ENCODE measurements at regions not wholly inside any gene's neighbourhood (a gene's known extent, or its start where the extent isn't known, plus 50 kb on each side); places are given as distances from the start of the nearest gene placed in this dataset.

GRCh38 chr1:170366980-170367379 lies 165.0 kb upstream of the GORAB start:
- Histone ChIP-seq H3K4ac (ENCODE audit: low read length) (no peak overlapping the region), H3K27me3 (ENCODE audit: control insufficient read depth in 3 of 3, insufficient read depth in 3 of 3, low read depth in 1 of 3, low read length in 3 of 3) (no peaks in the 10 kb centered on the region), H2BK5ac (ENCODE audit: low read length) (peak overlapping the region; percentile 93), H3K36me3 (replicated peaks in 1 of 2; ENCODE audit: control insufficient read depth in 2 of 2, insufficient read depth in 2 of 2, low read length in 2 of 2) (no peaks in the 10 kb centered on the region), H3K18ac (ENCODE audit: low read length) (no peak overlapping the region), H3K79me1 (ENCODE audit: low read depth, low read length) (no peaks in the 10 kb centered on the region), H2AFZ (ENCODE audit: low read length) (no peak overlapping the region), H2BK120ac (ENCODE audit: low read depth, low read length) (no peak overlapping the region), H2AK5ac (ENCODE audit: low read depth, low read length) (no peak overlapping the region), H2BK12ac (ENCODE audit: low read length) (peak overlapping the region; percentile 33), H3K9me3 (replicated peaks in 1 of 2; ENCODE audit: control insufficient read depth in 2 of 2, insufficient read depth in 1 of 2, low read depth in 1 of 2, low read length in 2 of 2) (no peaks in the 10 kb centered on the region), H4K91ac (ENCODE audit: low read depth, low read length, poor library complexity) (no peak overlapping the region), H3K27ac (replicated peaks; ENCODE audit: low read length) (no peak overlapping the region), H3K4me1 (ENCODE audit: control insufficient read depth in 2 of 2, insufficient read depth in 1 of 2, low read depth in 1 of 2, low read length in 2 of 2) (no peaks in the 10 kb centered on the region), H2BK15ac (ENCODE audit: low read length) (no peak overlapping the region), H3K23ac (ENCODE audit: low read depth, low read length, poor library complexity) (peak overlapping the region; percentile 57), H3K4me3 (ENCODE audit: low read length in 2 of 2) (peak overlapping the region in 1 of 2 donors; percentile 60), H4K8ac (ENCODE audit: low read depth, low read length) (no peak overlapping the region), H3K14ac (ENCODE audit: low read length) (no peak overlapping the region), H3K4me2 (ENCODE audit: insufficient read depth, low read length, poor library complexity, severe bottlenecking) (no peak overlapping the region), H3K9ac (ENCODE audit: low read depth, low read length, poor library complexity) (no peak overlapping the region)
- DNase-seq (ENCODE audit: low spot score) = no peak
- no CpG with 5 or more reads among the region's 2 CpGs for WGBS, 2 donors (ENCODE audit: extremely low coverage in 2 of 2, insufficient read length in 2 of 2, insufficient replicate concordance in 1 of 2)

- Histone ChIP-seq H2BK5ac (ENCODE audit: low read length) (no peak overlapping the region), H4K8ac (ENCODE audit: low read depth, low read length) (no peak overlapping the region), H2AFZ (ENCODE audit: low read length) (no peak overlapping the region), H3K36me3 (replicated peaks in 1 of 2; ENCODE audit: control insufficient read depth in 2 of 2, insufficient read depth in 2 of 2, low read length in 2 of 2) (no peaks in the 10 kb centered on the region), H3K18ac (ENCODE audit: low read length) (peak overlapping the region; percentile 18), H3K4ac (ENCODE audit: low read length) (no peak overlapping the region), H3K27ac (replicated peaks; ENCODE audit: low read length) (no peak overlapping the region), H3K4me3 (ENCODE audit: low read length in 2 of 2) (no peak overlapping the region), H3K4me2 (ENCODE audit: insufficient read depth, low read length, poor library complexity, severe bottlenecking) (no peak overlapping the region), H3K23ac (ENCODE audit: low read depth, low read length, poor library complexity) (peak overlapping the region; percentile 67), H2AK5ac (ENCODE audit: low read depth, low read length) (no peak overlapping the region), H3K27me3 (ENCODE audit: control insufficient read depth in 3 of 3, insufficient read depth in 3 of 3, low read depth in 1 of 3, low read length in 3 of 3) (no peaks in the 10 kb centered on the region), H4K91ac (ENCODE audit: low read depth, low read length, poor library complexity) (no peak overlapping the region), H2BK12ac (ENCODE audit: low read length) (no peak overlapping the region), H3K9me3 (replicated peaks in 1 of 2; ENCODE audit: control insufficient read depth in 2 of 2, insufficient read depth in 1 of 2, low read depth in 1 of 2, low read length in 2 of 2) (no peaks in the 10 kb centered on the region), H3K9ac (ENCODE audit: low read depth, low read length, poor library complexity) (no peak overlapping the region), H3K14ac (ENCODE audit: low read length) (no peak overlapping the region), H3K4me1 (ENCODE audit: control insufficient read depth in 2 of 2, insufficient read depth in 1 of 2, low read depth in 1 of 2, low read length in 2 of 2) (no peaks in the 10 kb centered on the region), H3K79me1 (ENCODE audit: low read depth, low read length) (no peaks in the 10 kb centered on the region), H2BK120ac (ENCODE audit: low read depth, low read length) (no peak overlapping the region), H2BK15ac (ENCODE audit: low read length) (no peak overlapping the region)
- no peak for DNase-seq (ENCODE audit: low spot score)
- no CpG with 5 or more reads among the region's 3 CpGs for WGBS, 2 donors (ENCODE audit: extremely low coverage in 2 of 2, insufficient read length in 2 of 2, insufficient replicate concordance in 1 of 2)
These were observed 164.4 kb upstream of the GORAB start for GRCh38 chr1:170367615-170368014.

- no peaks in the 10 kb centered on the region for H3K36me3 ChIP-seq (replicated peaks in 1 of 2; ENCODE audit: control insufficient read depth in 2 of 2, insufficient read depth in 2 of 2, low read length in 2 of 2)
- H3K14ac ChIP-seq (ENCODE audit: low read length) = no peak overlapping the region
- no peak overlapping the region for H3K27ac ChIP-seq (replicated peaks; ENCODE audit: low read length)
- no peak overlapping the region for H4K8ac ChIP-seq (ENCODE audit: low read depth, low read length)
- no peak overlapping the region for H4K91ac ChIP-seq (ENCODE audit: low read depth, low read length, poor library complexity)
- no peak overlapping the region for H2BK5ac ChIP-seq (ENCODE audit: low read length)
- no peaks in the 10 kb centered on the region for H3K4me1 ChIP-seq (ENCODE audit: control insufficient read depth in 2 of 2, insufficient read depth in 1 of 2, low read depth in 1 of 2, low read length in 2 of 2)
- no peak overlapping the region for H2AK5ac ChIP-seq (ENCODE audit: low read depth, low read length)
- no peak overlapping the region for H2BK12ac ChIP-seq (ENCODE audit: low read length)
- H3K23ac ChIP-seq (ENCODE audit: low read depth, low read length, poor library complexity) = no peak overlapping the region
- H3K79me1 ChIP-seq (ENCODE audit: low read depth, low read length) = no peaks in the 10 kb centered on the region
- H2BK120ac ChIP-seq (ENCODE audit: low read depth, low read length) = no peak overlapping the region
- no peak overlapping the region for H3K4me3 ChIP-seq (ENCODE audit: low read length in 2 of 2)
- H2BK15ac ChIP-seq (ENCODE audit: low read length) = no peak overlapping the region
- no peak overlapping the region for H3K4me2 ChIP-seq (ENCODE audit: insufficient read depth, low read length, poor library complexity, severe bottlenecking)
- no peak overlapping the region for H3K4ac ChIP-seq (ENCODE audit: low read length)
- H2AFZ ChIP-seq (ENCODE audit: low read length) = no peak overlapping the region
- no peaks in the 10 kb centered on the region for H3K9me3 ChIP-seq (replicated peaks in 1 of 2; ENCODE audit: control insufficient read depth in 2 of 2, insufficient read depth in 1 of 2, low read depth in 1 of 2, low read length in 2 of 2)
- no peak for DNase-seq (ENCODE audit: low spot score)
- no peak overlapping the region for H3K18ac ChIP-seq (ENCODE audit: low read length)
- H3K9ac ChIP-seq (ENCODE audit: low read depth, low read length, poor library complexity) = no peak overlapping the region
- no CpG with 5 or more reads among the region's 7 CpGs for WGBS, 2 donors (ENCODE audit: extremely low coverage in 2 of 2, insufficient read length in 2 of 2, insufficient replicate concordance in 1 of 2)
- H3K27me3 ChIP-seq (ENCODE audit: control insufficient read depth in 3 of 3, insufficient read depth in 3 of 3, low read depth in 1 of 3, low read length in 3 of 3) = no peaks in the 10 kb centered on the region
These were observed 163.0 kb upstream of the GORAB start for GRCh38 chr1:170369000-170369399.

GRCh38 chr1:170369417-170369816 lies 162.5 kb upstream of the GORAB start:
- H2AK5ac ChIP-seq (ENCODE audit: low read depth, low read length) = no peak overlapping the region
- no peaks in the 10 kb centered on the region for H3K79me1 ChIP-seq (ENCODE audit: low read depth, low read length)
- no peak overlapping the region for H3K4me3 ChIP-seq (ENCODE audit: low read length in 2 of 2)
- no CpG with 5 or more reads among the region's 4 CpGs for whole genome bisulfite sequencing, 2 donors (ENCODE audit: extremely low coverage in 2 of 2, insufficient read length in 2 of 2, insufficient replicate concordance in 1 of 2)
- H3K4ac ChIP-seq (ENCODE audit: low read length) = no peak overlapping the region
- H3K9ac ChIP-seq (ENCODE audit: low read depth, low read length, poor library complexity) = no peak overlapping the region
- no peak overlapping the region for H4K8ac ChIP-seq (ENCODE audit: low read depth, low read length)
- no peaks in the 10 kb centered on the region for H3K27me3 ChIP-seq (ENCODE audit: control insufficient read depth in 3 of 3, insufficient read depth in 3 of 3, low read depth in 1 of 3, low read length in 3 of 3)
- H2BK12ac ChIP-seq (ENCODE audit: low read length) = no peak overlapping the region
- H3K27ac ChIP-seq (replicated peaks; ENCODE audit: low read length) = no peak overlapping the region
- no peak overlapping the region for H2BK120ac ChIP-seq (ENCODE audit: low read depth, low read length)
- H3K36me3 ChIP-seq (replicated peaks in 1 of 2; ENCODE audit: control insufficient read depth in 2 of 2, insufficient read depth in 2 of 2, low read length in 2 of 2) = no peaks in the 10 kb centered on the region
- H3K23ac ChIP-seq (ENCODE audit: low read depth, low read length, poor library complexity) = no peak overlapping the region
- H3K4me2 ChIP-seq (ENCODE audit: insufficient read depth, low read length, poor library complexity, severe bottlenecking) = no peak overlapping the region
- H2AFZ ChIP-seq (ENCODE audit: low read length) = no peak overlapping the region
- H3K9me3 ChIP-seq (replicated peaks in 1 of 2; ENCODE audit: control insufficient read depth in 2 of 2, insufficient read depth in 1 of 2, low read depth in 1 of 2, low read length in 2 of 2) = no peaks in the 10 kb centered on the region
- no peak overlapping the region for H3K14ac ChIP-seq (ENCODE audit: low read length)
- peak overlapping the region; percentile 29 for H3K18ac ChIP-seq (ENCODE audit: low read length)
- H2BK15ac ChIP-seq (ENCODE audit: low read length) = no peak overlapping the region
- DNase-seq (ENCODE audit: low spot score) = no peak
- no peak overlapping the region for H2BK5ac ChIP-seq (ENCODE audit: low read length)
- H3K4me1 ChIP-seq (ENCODE audit: control insufficient read depth in 2 of 2, insufficient read depth in 1 of 2, low read depth in 1 of 2, low read length in 2 of 2) = no peaks in the 10 kb centered on the region
- no peak overlapping the region for H4K91ac ChIP-seq (ENCODE audit: low read depth, low read length, poor library complexity)

Measured in neuronal stem cell (in vitro differentiated cells).